Loucy (cell line): ENCODE measurements at regions not wholly inside any gene's neighbourhood (a gene's known extent, or its start where the extent isn't known, plus 50 kb on each side); places are given as distances from the start of the nearest gene placed in this dataset.

Source experiments
- H2AFZ ChIP-seq: fragments of 200-600 bp; sonication (generic); 2 replicates; pipeline ENCODE4 v1.6.0; 2016; ENCODE audit warnings: antibody characterized with exemption, mild to moderate bottlenecking, low read length, moderate library complexity
- H3F3A ChIP-seq: fragments of 200-600 bp; 2 replicates; pipeline ENCODE4 v1.6.0; 2016; ENCODE audit warnings: antibody characterized with exemption, low read depth, mild to moderate bottlenecking
- H3K27me3 ChIP-seq: fragments of 200-600 bp; sonication (generic); 2 replicates; pipeline ENCODE4 v1.6.1; 2014; ENCODE audit warnings: low read length, mild to moderate bottlenecking; ENCODE audit not compliant: insufficient read depth, poor library complexity, severe bottlenecking
- H3K36me3 ChIP-seq: fragments of 200-600 bp; sonication (generic); 2 replicates; pipeline ENCODE4 v1.6.1; 2016; ENCODE audit warnings: low read length; ENCODE audit not compliant: insufficient read depth
- H3K4me1 ChIP-seq: fragments of 200-600 bp; sonication (generic); 2 replicates; pipeline ENCODE4 v1.5.1; 2014; ENCODE audit warnings: low read length, mild to moderate bottlenecking; ENCODE audit not compliant: insufficient read depth, poor library complexity, severe bottlenecking
- H3K4me2 ChIP-seq: fragments of 200-600 bp; sonication (generic); 2 replicates; pipeline ENCODE4 v1.6.0; 2014; ENCODE audit warnings: antibody characterized with exemption, low read length, low read depth, mild to moderate bottlenecking; ENCODE audit not compliant: poor library complexity, severe bottlenecking
- H3K4me3 ChIP-seq: fragments of 200-600 bp; sonication (generic); 2 replicates; pipeline ENCODE4 v1.5.1; 2014; ENCODE audit warnings: low read length, mild to moderate bottlenecking, mixed read lengths; ENCODE audit not compliant: poor library complexity, severe bottlenecking
- H3K79me2 ChIP-seq: fragments of 200-600 bp; sonication (generic); 2 replicates; pipeline ENCODE4 v1.6.1; 2014; ENCODE audit warnings: low read length; ENCODE audit not compliant: insufficient read depth
- H3K9ac ChIP-seq: fragments of 200-600 bp; sonication (generic); 2 replicates; pipeline ENCODE4 v1.6.0; 2014; ENCODE audit warnings: mild to moderate bottlenecking, low read depth, low read length, moderate library complexity; ENCODE audit not compliant: poor library complexity, severe bottlenecking
- H3K9me2 ChIP-seq: fragments of 200-600 bp; sonication (generic); replicated peaks from 2 replicates; pipeline ENCODE4 v1.6.1; 2016; ENCODE audit warnings: low read depth, low read length, mixed read lengths
- H3K9me3 ChIP-seq: fragments of 200-600 bp; sonication (generic); 2 replicates; pipeline ENCODE4 v1.6.1; 2014; ENCODE audit warnings: mild to moderate bottlenecking, antibody characterized with exemption, low read length, low read depth; ENCODE audit not compliant: insufficient read depth
- H4K20me1 ChIP-seq: fragments of 200-600 bp; sonication (generic); 2 replicates; pipeline ENCODE4 v1.6.0; 2014; ENCODE audit warnings: antibody characterized with exemption, low read length, mild to moderate bottlenecking; ENCODE audit not compliant: insufficient read depth, poor library complexity, severe bottlenecking
- CTCF ChIP-seq: fragments of 200-600 bp; sonication (generic); conservative IDR thresholded peaks from 2 replicates; pipeline ENCODE4 v1.5.1; 2014; ENCODE audit warnings: mild to moderate bottlenecking, antibody characterized with exemption, low read length
- EZH2phosphoT487 ChIP-seq: fragments of 200-600 bp; IDR thresholded peaks from 2 replicates; pipeline ENCODE4 v1.6.1; 2018; ENCODE audit warnings: antibody characterized with exemption, mild to moderate bottlenecking, moderate library complexity, borderline replicate concordance

- no peaks in the 10 kb centered on the region for H3K79me2 ChIP-seq
- no peaks in the 10 kb centered on the region for H3F3A ChIP-seq
- H3K4me1 ChIP-seq: no peaks in the 10 kb centered on the region
- H3K4me2 ChIP-seq: no peak overlapping the region
- no peak for TF ChIP-seq EZH2phosphoT487
- TF ChIP-seq CTCF: no peak
- H3K36me3 ChIP-seq: no peaks in the 10 kb centered on the region
- H3K9ac ChIP-seq: no peak overlapping the region
- H3K4me3 ChIP-seq: no peak overlapping the region
- H3K9me2 ChIP-seq: no peaks in the 10 kb centered on the region
- H3K27me3 ChIP-seq: no peaks in the 10 kb centered on the region
- H4K20me1 ChIP-seq: no peaks in the 10 kb centered on the region
- H2AFZ ChIP-seq: no peak overlapping the region
- no peaks in the 10 kb centered on the region for H3K9me3 ChIP-seq
Observed at GRCh38 chr4:29966386-29966785, 753.8 kb upstream of the PCDH7 start.

- TF ChIP-seq EZH2phosphoT487 (no peak), CTCF (no peak)
- no peaks in the 10 kb centered on the region for H3K27me3 ChIP-seq
- no peak overlapping the region for H3K9ac ChIP-seq
- no peaks in the 10 kb centered on the region for H4K20me1 ChIP-seq
- H3K9me2 ChIP-seq: no peaks in the 10 kb centered on the region
- no peaks in the 10 kb centered on the region for H3F3A ChIP-seq
- no peaks in the 10 kb centered on the region for H3K36me3 ChIP-seq
- no peak overlapping the region for H2AFZ ChIP-seq
- H3K4me1 ChIP-seq: no peaks in the 10 kb centered on the region
- H3K79me2 ChIP-seq: no peaks in the 10 kb centered on the region
- no peak overlapping the region for H3K4me2 ChIP-seq
- H3K4me3 ChIP-seq: no peak overlapping the region
- no peaks in the 10 kb centered on the region for H3K9me3 ChIP-seq
Observed at GRCh38 chr4:29970626-29971025, 749.5 kb upstream of the PCDH7 start.

GRCh38 chr4:29972121-29972520 is 748.0 kb upstream of the PCDH7 start:
- H3K4me2 ChIP-seq: no peak overlapping the region
- H3K9me3 ChIP-seq: no peaks in the 10 kb centered on the region
- no peak overlapping the region for H2AFZ ChIP-seq
- no peaks in the 10 kb centered on the region for H3K4me1 ChIP-seq
- H3K9me2 ChIP-seq: no peaks in the 10 kb centered on the region
- no peaks in the 10 kb centered on the region for H3K27me3 ChIP-seq
- no peaks in the 10 kb centered on the region for H3K79me2 ChIP-seq
- no peaks in the 10 kb centered on the region for H3F3A ChIP-seq
- H3K36me3 ChIP-seq: no peaks in the 10 kb centered on the region
- H4K20me1 ChIP-seq: no peaks in the 10 kb centered on the region
- TF ChIP-seq CTCF (no peak), EZH2phosphoT487 (no peak)
- no peak overlapping the region for H3K4me3 ChIP-seq
- no peak overlapping the region for H3K9ac ChIP-seq
